ENCODE measurements at regions not wholly inside any gene's neighbourhood (a gene's known extent, or its start where the extent isn't known, plus 50 kb on each side); places are given as distances from the start of the nearest gene placed in this dataset.

DNA sequence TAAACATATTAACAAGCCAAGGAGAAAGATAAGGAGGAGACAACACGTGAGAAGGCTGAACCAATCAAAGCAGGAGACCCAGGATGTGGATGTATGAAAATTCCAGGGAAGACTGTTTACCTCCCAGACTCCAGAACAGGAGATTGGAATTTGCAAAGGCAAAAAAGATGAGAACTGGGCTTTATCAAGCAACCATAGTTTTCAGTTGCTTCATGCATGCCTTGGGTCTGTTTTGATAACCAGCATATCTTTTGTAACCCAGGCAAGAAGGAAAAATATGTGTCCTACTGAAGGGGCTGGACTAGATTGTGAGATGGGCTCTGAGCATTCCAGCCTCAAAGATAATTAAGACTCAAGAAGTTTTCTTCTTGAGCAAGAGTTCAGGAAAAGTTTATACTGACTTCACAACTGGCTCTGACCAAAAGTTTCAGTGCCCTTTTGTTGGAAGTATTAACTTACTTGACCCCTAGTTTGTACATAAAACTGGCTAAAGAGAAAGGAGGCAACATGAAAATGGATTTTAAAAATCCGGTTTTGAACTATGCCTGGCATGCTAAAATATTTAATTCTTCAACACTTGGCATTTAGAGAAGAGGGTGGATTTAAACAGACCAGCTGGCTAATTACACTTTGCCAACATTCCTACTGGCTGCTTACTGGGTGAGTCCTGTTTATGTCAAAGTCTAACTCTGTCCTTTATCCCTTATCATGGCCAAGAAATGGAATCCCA lies 79.3 kb upstream of the CD28 start:
- peak overlapping the region in 9 of 12 donors; percentile 10 to 68 (median 18) for H3K27ac ChIP-seq
- H3K27me3 ChIP-seq, result no peaks in the 10 kb centered on the region
- no peaks in the 10 kb centered on the region for H3K36me3 ChIP-seq
- peaks cover 0 to 19% (median 0%) of the 10 kb centered on the region in 12 donors for H3K4me1 ChIP-seq
- intact Hi-C loops (cut with DNase I), result loop anchor here in 1 of 10 donors (5.0 kb wide), 1 partner anchor 55 kb away; no protein-coding TSS in a partner anchor
- ATAC-seq (peak in 3 of 4 donors; percentile 32 to 66 (median 62)), DNase-seq (no peak)
- H3K9me3 ChIP-seq, result no peaks in the 10 kb centered on the region
- 54 to 61% (median 58%) methylated on average over 2 of the region's 2 CpGs for WGBS, 4 donors
- no peak overlapping the region for H3K4me3 ChIP-seq
- TF ChIP-seq POLR2A (IDR thresholded peaks at IDR 0.05), result no peak
- TF ChIP-seq, protein P1, sequence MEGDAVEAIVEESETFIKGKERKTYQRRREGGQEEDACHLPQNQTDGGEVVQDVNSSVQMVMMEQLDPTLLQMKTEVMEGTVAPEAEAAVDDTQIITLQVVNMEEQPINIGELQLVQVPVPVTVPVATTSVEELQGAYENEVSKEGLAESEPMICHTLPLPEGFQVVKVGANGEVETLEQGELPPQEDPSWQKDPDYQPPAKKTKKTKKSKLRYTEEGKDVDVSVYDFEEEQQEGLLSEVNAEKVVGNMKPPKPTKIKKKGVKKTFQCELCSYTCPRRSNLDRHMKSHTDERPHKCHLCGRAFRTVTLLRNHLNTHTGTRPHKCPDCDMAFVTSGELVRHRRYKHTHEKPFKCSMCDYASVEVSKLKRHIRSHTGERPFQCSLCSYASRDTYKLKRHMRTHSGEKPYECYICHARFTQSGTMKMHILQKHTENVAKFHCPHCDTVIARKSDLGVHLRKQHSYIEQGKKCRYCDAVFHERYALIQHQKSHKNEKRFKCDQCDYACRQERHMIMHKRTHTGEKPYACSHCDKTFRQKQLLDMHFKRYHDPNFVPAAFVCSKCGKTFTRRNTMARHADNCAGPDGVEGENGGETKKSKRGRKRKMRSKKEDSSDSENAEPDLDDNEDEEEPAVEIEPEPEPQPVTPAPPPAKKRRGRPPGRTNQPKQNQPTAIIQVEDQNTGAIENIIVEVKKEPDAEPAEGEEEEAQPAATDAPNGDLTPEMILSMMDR (IDR thresholded peaks at IDR 0.05), result no peak

DNA sequence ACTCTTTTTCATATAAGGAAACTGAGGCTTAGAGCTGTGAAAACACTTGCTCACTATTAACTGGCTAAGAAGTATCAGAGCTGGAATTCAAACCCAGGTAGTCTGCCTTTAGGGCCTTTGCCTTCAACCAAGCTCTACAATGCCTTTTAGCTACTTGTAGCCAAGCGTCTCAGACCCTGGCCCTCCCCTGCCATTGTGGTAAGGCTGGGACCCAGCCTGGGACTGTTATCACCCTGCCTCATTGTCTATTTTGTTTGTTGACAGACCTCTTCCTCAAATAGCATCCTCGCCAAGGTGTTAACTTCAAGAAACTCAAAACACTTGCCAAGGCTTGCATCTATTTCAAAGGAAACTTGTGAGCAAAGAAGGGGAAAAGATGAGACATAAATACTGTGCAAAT lies 76.7 kb upstream of the CD28 start:
- H3K4me1 ChIP-seq, result peaks cover 0 to 19% (median 0%) of the 10 kb centered on the region in 12 donors
- H3K9me3 ChIP-seq, result no peaks in the 10 kb centered on the region
- 93 to 95% (median 94%) methylated on average over 2 of the region's 2 CpGs for WGBS, 4 donors
- intact Hi-C loops (cut with DNase I), result loop anchor here in 3 of 10 donors (5.0 to 10.0 kb wide), 2 partner anchors 53 to 95 kb away; partner anchors contain the start of gene RAPH1 (in 3 of the 3)
- H3K4me3 ChIP-seq, result no peak overlapping the region
- H3K27ac ChIP-seq, result no peak overlapping the region
- TF ChIP-seq, protein P1 (IDR thresholded peaks at IDR 0.05), result no peak
- TF ChIP-seq POLR2A (IDR thresholded peaks at IDR 0.05), result no peak
- ATAC-seq (no peak), DNase-seq (no peak)
- H3K36me3 ChIP-seq, result no peaks in the 10 kb centered on the region
- no peaks in the 10 kb centered on the region for H3K27me3 ChIP-seq

DNA sequence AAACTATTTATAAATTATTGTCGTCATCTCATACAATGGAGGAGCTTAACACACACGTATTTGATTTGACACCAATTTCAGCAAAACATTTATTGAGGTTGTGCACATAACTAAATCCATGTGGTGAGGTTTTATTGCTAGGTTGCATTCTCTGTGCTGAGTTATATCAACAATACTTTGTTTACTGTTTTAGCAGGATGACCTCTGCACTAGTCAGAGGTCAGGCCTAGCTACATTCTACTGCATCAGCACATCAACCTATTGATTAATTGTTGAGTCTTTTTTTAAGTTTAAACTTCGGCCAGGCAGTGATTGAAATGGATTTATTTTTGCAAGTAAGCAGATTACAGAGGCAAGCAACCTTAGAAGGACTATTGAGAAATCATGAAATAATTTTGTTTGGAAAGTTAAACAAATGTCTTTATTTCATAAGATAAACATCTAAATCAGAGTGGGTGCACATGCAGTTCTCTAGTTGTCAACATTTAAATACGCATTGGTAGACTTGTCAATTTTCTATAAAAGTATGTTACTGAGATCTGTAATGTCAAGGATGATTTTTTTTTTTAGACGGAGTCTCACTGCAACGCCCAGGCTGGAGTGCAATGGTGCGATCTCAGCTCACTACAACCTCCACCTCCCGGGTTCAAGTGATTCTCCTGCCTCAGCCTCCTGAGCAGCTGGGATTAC lies 75.2 kb upstream of the CD28 start:
- TF ChIP-seq, protein P1 (IDR thresholded peaks at IDR 0.05), result no peak
- no peak for TF ChIP-seq POLR2A (IDR thresholded peaks at IDR 0.05)
- Histone ChIP-seq H3K36me3 (no peaks in the 10 kb centered on the region), H3K27me3 (no peaks in the 10 kb centered on the region), H3K4me3 (no peak overlapping the region), H3K27ac (peak overlapping the region in 1 of 12 donors; percentile 11), H3K9me3 (no peaks in the 10 kb centered on the region), H3K4me1 (peaks cover 0 to 19% (median 1%) of the 10 kb centered on the region in 12 donors)
- 88 to 93% (median 90%) methylated on average over 8 of the region's 8 CpGs for WGBS, 4 donors
- ATAC-seq, result peak in 1 of 4 donors; percentile 28
- intact Hi-C loops (cut with DNase I), result loop anchor here in 3 of 10 donors (10.0 kb wide), 1 partner anchor 96 kb away; the partner anchor contains the start of gene RAPH1 (in 3 of the 3)
- no peak for DNase-seq
